ENCODE measurements at regions not wholly inside any gene's neighbourhood (a gene's known extent, or its start where the extent isn't known, plus 50 kb on each side); places are given as distances from the start of the nearest gene placed in this dataset.

- H3K36me3 Mint-ChIP-seq (ENCODE audit: low read depth), result no peaks in the 10 kb centered on the region
- H3K4me1 Mint-ChIP-seq, result no peaks in the 10 kb centered on the region
- H3K9me3 Mint-ChIP-seq, result peaks cover 2% of the 10 kb centered on the region
- H3K27me3 Mint-ChIP-seq (ENCODE audit: low read depth), result no peaks in the 10 kb centered on the region
- TF ChIP-seq, protein P1, sequence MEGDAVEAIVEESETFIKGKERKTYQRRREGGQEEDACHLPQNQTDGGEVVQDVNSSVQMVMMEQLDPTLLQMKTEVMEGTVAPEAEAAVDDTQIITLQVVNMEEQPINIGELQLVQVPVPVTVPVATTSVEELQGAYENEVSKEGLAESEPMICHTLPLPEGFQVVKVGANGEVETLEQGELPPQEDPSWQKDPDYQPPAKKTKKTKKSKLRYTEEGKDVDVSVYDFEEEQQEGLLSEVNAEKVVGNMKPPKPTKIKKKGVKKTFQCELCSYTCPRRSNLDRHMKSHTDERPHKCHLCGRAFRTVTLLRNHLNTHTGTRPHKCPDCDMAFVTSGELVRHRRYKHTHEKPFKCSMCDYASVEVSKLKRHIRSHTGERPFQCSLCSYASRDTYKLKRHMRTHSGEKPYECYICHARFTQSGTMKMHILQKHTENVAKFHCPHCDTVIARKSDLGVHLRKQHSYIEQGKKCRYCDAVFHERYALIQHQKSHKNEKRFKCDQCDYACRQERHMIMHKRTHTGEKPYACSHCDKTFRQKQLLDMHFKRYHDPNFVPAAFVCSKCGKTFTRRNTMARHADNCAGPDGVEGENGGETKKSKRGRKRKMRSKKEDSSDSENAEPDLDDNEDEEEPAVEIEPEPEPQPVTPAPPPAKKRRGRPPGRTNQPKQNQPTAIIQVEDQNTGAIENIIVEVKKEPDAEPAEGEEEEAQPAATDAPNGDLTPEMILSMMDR (conservative IDR thresholded peaks at IDR 0.05), result no peak
- no peak for DNase-seq (ENCODE audit: low read depth, low spot score)
- H3K27ac Mint-ChIP-seq (ENCODE audit: unreplicated experiment), result no peak overlapping the region
- H3K4me3 Mint-ChIP-seq, result no peak overlapping the region
Observed at GRCh38 chr4:66328803-66329574, 658.7 kb upstream of the EPHA5 start.

DNA sequence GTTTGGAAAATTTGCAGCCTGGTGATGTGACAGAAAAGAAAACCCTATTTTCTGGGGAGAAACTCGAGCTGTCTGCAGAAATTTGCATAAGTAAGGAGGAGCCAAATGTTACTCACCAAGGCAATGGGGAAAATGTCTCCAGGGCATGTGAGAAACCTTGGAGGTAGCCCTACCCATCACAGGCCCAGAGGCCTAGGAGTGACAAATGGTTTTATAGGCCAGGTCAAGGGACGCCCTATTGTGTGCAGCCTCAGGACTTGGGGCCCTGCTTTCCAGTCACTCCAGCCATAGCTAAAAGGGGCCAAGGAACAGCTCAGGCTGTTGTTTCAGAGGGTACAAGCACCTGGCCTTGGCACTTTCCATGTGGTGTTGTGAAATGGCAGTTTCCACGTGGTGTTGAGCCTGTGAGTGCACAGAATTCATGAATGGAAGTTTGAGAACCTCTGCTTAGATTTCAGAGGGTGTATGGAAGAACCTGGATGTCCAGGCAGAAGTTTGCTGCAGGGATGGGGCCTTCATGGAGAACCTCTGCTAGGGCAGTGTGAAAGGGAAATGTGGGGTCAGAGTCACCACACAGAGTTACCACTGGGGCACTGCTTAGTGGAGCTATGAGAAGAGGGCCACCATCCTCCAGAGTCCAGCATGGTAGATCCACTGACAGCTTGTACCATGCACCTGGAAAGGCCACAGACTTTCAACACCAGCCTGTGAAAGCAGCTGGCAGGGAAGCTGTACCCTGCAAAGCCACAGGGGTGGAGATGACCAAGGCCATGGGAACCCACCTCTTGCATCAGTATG is 637.6 kb upstream of the EPHA5 start:
- H3K4me1 Mint-ChIP-seq, result peaks cover 2% of the 10 kb centered on the region
- no peaks in the 10 kb centered on the region for H3K27me3 Mint-ChIP-seq (ENCODE audit: low read depth)
- no peak overlapping the region for H3K27ac Mint-ChIP-seq (ENCODE audit: unreplicated experiment)
- H3K9me3 Mint-ChIP-seq, result peaks cover 13% of the 10 kb centered on the region
- no peak overlapping the region for H3K4me3 Mint-ChIP-seq
- DNase-seq (ENCODE audit: low read depth, low spot score), result no peak
- H3K36me3 Mint-ChIP-seq (ENCODE audit: low read depth), result peaks cover 10% of the 10 kb centered on the region
- TF ChIP-seq, protein P1 (conservative IDR thresholded peaks at IDR 0.05), result no peak

DNA sequence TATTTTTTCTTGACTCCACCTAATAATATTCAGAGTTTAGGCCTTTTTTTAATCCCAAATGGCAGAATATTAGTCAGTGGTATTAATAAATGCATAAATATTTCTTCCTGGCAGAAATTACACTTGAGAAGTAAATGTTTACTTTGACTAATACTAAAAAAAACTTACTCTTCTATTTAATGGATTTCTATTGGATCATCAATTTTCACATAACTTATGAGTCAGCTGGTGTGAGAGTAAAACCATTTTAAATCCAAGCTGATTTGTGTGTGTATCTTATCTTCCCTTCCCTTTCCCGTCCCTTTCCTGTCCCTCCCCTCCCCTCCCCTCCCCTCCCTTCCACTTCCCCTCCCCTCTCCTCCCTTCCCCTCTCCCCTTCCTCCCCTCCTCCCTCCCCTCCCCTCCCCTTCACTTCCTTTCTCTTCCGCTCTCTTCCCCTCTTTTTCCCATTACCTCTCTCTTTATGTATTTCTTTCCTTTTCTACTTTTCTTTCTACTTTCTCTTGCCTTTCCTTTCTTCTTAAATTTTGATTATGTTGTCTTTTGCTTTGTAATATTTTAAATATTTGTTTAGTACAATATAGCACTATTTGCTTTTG is 630.1 kb upstream of the EPHA5 start:
- Mint-ChIP-seq H3K27ac (ENCODE audit: unreplicated experiment) (no peak overlapping the region), H3K4me1 (no peaks in the 10 kb centered on the region), H3K27me3 (ENCODE audit: low read depth) (no peaks in the 10 kb centered on the region), H3K9me3 (no peaks in the 10 kb centered on the region), H3K36me3 (ENCODE audit: low read depth) (no peaks in the 10 kb centered on the region), H3K4me3 (no peak overlapping the region)
- TF ChIP-seq, protein P1 (conservative IDR thresholded peaks at IDR 0.05), result no peak
- no peak for DNase-seq (ENCODE audit: low read depth, low spot score)

DNA sequence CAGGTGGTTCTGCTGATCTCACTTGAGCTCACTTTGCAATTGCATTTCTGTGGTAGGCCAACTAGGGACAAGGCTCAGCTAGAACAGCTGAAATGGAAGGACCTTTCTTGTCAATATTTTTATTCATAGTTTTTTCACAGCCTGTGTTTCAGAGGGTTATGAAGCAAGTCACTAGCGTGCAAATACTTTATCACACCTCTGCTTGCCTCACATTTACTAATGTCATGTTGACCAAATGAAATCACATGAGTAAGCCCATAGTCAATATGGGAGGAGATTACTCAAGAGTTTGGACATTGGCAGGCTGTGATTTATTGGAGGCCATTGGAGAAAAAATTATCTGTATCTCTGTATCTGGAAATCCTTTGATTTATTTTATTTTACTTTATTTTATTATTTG is 628.3 kb upstream of the EPHA5 start:
- TF ChIP-seq, protein P1 (conservative IDR thresholded peaks at IDR 0.05), result no peak

DNA sequence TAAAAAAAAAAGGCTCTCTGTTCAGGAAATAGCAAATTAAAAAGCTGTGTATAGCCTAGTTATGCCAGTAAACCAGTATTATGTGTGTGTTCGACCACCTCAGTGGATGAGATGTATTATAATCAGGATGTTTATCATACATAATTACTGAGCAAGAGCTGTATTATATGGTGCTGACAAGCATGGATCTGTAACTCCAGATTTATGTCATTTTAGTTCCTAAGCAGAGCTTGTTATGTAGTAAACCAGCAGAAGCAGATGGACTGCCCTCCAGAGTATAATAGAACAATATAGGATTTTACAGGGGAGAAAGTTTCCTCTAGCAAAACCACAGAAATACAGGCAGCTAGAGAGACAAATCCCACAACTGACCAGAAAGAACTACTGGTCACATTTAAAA is 627.4 kb upstream of the EPHA5 start:
- Mint-ChIP-seq H3K9me3 (no peaks in the 10 kb centered on the region), H3K27me3 (ENCODE audit: low read depth) (no peaks in the 10 kb centered on the region), H3K4me3 (no peak overlapping the region), H3K36me3 (ENCODE audit: low read depth) (no peaks in the 10 kb centered on the region), H3K27ac (ENCODE audit: unreplicated experiment) (no peak overlapping the region), H3K4me1 (peaks cover 4% of the 10 kb centered on the region)
- TF ChIP-seq, protein P1 (conservative IDR thresholded peaks at IDR 0.05), result no peak
- no peak for DNase-seq (ENCODE audit: low read depth, low spot score)

More for the DNA sequence above, 628.3 kb upstream of the EPHA5 start:
- DNase-seq (ENCODE audit: low read depth, low spot score), result no peak
- no peaks in the 10 kb centered on the region for H3K36me3 Mint-ChIP-seq (ENCODE audit: low read depth)
- H3K27me3 Mint-ChIP-seq (ENCODE audit: low read depth), result no peaks in the 10 kb centered on the region
- H3K9me3 Mint-ChIP-seq, result no peaks in the 10 kb centered on the region
- peaks cover 4% of the 10 kb centered on the region for H3K4me1 Mint-ChIP-seq
- H3K4me3 Mint-ChIP-seq, result no peak overlapping the region
- no peak overlapping the region for H3K27ac Mint-ChIP-seq (ENCODE audit: unreplicated experiment)
